Neural progenitor cell (in vitro differentiated cells): ENCODE measurements at regions not wholly inside any gene's neighbourhood (a gene's known extent, or its start where the extent isn't known, plus 50 kb on each side); places are given as distances from the start of the nearest gene placed in this dataset.

Experiments used
- DNase-seq: peaks from one replicate; pipeline ENCODE4 v3.0.0-alpha.2; 2016; ENCODE audit warnings: low spot score
- H2AFZ ChIP-seq: fragments of 200-600 bp; sonication (generic); replicated peaks from 2 replicates; pipeline ENCODE4 v1.6.1; 2016; ENCODE audit warnings: antibody characterized with exemption
- H3F3A ChIP-seq: fragments of 200-600 bp; sonication (generic); 2 replicates; pipeline ENCODE4 v1.6.1; 2016; ENCODE audit warnings: antibody characterized with exemption, low read depth
- H3K27ac ChIP-seq: fragments of 200-600 bp; sonication (generic); 2 replicates; pipeline ENCODE4 v1.5.1; 2016; ENCODE audit warnings: mild to moderate bottlenecking
- H3K27me3 ChIP-seq: fragments of 200-600 bp; sonication (generic); 2 replicates; pipeline ENCODE4 v1.6.1; 2016; ENCODE audit warnings: mild to moderate bottlenecking, moderate library complexity
- H3K36me3 ChIP-seq: fragments of 200-600 bp; sonication (generic); 2 replicates; pipeline ENCODE4 v1.5.1; 2016
- H3K4me1 ChIP-seq: fragments of 200-600 bp; sonication (generic); 2 replicates; pipeline ENCODE4 v1.6.1; 2016; ENCODE audit warnings: mixed run types
- H3K4me2 ChIP-seq: fragments of 200-600 bp; sonication (generic); 2 replicates; pipeline ENCODE4 v1.6.1; 2016
- H3K4me3 ChIP-seq: fragments of 200-600 bp; sonication (generic); 2 replicates; pipeline ENCODE4 v1.5.1; 2016
- H3K79me2 ChIP-seq: fragments of 200-600 bp; sonication (generic); 2 replicates; pipeline ENCODE4 v1.6.1; 2016; ENCODE audit warnings: low read depth
- H3K9ac ChIP-seq: fragments of 200-600 bp; sonication (generic); 2 replicates; pipeline ENCODE4 v1.6.1; 2016
- H3K9me3 ChIP-seq: fragments of 200-600 bp; sonication (generic); 2 replicates; pipeline ENCODE4 v1.5.1; 2016; ENCODE audit warnings: low read depth
- H4K20me1 ChIP-seq: fragments of 200-600 bp; sonication (generic); 2 replicates; pipeline ENCODE4 v1.6.1; 2016; ENCODE audit warnings: low read depth
- H3K27ac Mint-ChIP-seq: 3 replicates; pipeline ENCODE4 v1.8.0; 2021; ENCODE audit warnings: mixed read lengths
- H3K27me3 Mint-ChIP-seq: 2 replicates; pipeline ENCODE4 v1.8.0; 2022; ENCODE audit warnings: low read depth, mild to moderate bottlenecking, inconsistent platforms, moderate library complexity, mixed read lengths; ENCODE audit not compliant: insufficient read depth
- H3K36me3 Mint-ChIP-seq: 3 replicates; pipeline ENCODE4 v1.8.0; 2021; ENCODE audit warnings: mixed read lengths
- H3K4me1 Mint-ChIP-seq: 3 replicates; pipeline ENCODE4 v1.8.0; 2021; ENCODE audit warnings: mixed read lengths
- H3K4me3 Mint-ChIP-seq: 3 replicates; pipeline ENCODE4 v1.8.0; 2021; ENCODE audit warnings: mild to moderate bottlenecking, moderate library complexity, mixed read lengths
- H3K9me3 Mint-ChIP-seq: 3 replicates; pipeline ENCODE4 v1.8.0; 2020; ENCODE audit warnings: mixed read lengths
- EZH2 ChIP-seq: fragments of 200-600 bp; sonication (generic); IDR thresholded peaks from 2 replicates; pipeline ENCODE4 v1.6.1; 2017; ENCODE audit warnings: antibody characterized with exemption, mild to moderate bottlenecking, moderate library complexity
- EZH2phosphoT487 ChIP-seq: fragments of 200-600 bp; sonication (generic); IDR thresholded peaks from 2 replicates; pipeline ENCODE4 v1.6.1; 2017; ENCODE audit warnings: antibody characterized with exemption
- TF ChIP-seq, protein P1 (sequence below): fragments of 200-600 bp; sonication (generic); IDR thresholded peaks from 2 replicates; pipeline ENCODE4 v1.5.1; 2017; ENCODE audit warnings: antibody characterized with exemption, mild to moderate bottlenecking

DNA sequence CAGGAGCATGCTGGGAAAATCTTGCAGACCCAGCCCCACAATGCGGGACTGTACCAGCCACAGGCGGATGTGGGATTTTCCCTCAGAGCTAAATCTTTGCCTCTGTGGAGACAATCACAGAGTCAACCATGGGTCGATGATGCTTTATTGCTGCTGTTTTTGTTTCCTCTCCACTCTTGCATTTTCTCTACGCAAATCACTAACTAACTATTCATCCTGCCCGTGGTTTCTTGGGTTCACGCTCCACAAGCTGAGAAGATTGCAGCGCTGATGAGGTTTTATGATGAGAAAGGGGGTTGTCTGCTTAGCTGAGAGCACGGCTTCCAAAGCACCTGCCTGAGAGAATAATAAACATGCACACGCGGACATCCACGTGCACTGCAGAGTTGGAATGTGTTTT is 500.2 kb upstream of the ADAMTS16 start:
- H3K4me1 Mint-ChIP-seq = peaks cover 28% of the 10 kb centered on the region
- Histone ChIP-seq H3K36me3 (no peaks in the 10 kb centered on the region), H3K4me3 (no peak overlapping the region)

DNA sequence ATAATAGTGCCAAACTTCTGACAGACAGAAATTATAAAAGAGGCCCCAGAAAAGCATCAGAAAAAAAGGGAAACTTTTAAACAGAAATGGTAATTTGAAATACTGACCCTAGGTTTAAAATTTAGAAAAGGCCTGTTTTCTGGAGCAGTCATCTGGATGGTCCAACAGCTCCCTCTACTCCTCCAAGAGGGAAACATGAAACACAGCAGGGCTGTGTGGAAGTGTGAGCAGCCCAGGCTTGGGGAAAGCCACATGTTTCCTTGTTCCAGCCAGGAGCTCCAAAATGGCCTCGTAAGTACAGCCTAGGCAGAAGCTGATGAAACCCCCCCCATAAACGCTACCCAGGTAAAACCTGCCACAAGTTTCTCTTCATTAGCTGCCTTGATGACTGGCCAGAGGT is 499.3 kb upstream of the ADAMTS16 start:
- peaks cover 4% of the 10 kb centered on the region for H3K27me3 Mint-ChIP-seq
- no peak overlapping the region for H3K27ac Mint-ChIP-seq
- no peak overlapping the region for H2AFZ ChIP-seq
- no peak overlapping the region for H3K4me3 ChIP-seq
- TF ChIP-seq EZH2phosphoT487 (no peak), EZH2 (no peak)
- TF ChIP-seq, protein P1, sequence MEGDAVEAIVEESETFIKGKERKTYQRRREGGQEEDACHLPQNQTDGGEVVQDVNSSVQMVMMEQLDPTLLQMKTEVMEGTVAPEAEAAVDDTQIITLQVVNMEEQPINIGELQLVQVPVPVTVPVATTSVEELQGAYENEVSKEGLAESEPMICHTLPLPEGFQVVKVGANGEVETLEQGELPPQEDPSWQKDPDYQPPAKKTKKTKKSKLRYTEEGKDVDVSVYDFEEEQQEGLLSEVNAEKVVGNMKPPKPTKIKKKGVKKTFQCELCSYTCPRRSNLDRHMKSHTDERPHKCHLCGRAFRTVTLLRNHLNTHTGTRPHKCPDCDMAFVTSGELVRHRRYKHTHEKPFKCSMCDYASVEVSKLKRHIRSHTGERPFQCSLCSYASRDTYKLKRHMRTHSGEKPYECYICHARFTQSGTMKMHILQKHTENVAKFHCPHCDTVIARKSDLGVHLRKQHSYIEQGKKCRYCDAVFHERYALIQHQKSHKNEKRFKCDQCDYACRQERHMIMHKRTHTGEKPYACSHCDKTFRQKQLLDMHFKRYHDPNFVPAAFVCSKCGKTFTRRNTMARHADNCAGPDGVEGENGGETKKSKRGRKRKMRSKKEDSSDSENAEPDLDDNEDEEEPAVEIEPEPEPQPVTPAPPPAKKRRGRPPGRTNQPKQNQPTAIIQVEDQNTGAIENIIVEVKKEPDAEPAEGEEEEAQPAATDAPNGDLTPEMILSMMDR = peak; percentile 48
- no peak overlapping the region for H3K4me3 Mint-ChIP-seq
- no peak overlapping the region for H3K9ac ChIP-seq
- H3K4me1 Mint-ChIP-seq = peaks cover 26% of the 10 kb centered on the region
- peak; percentile 46 for DNase-seq
- H3K9me3 Mint-ChIP-seq = no peaks in the 10 kb centered on the region
- H3K9me3 ChIP-seq = no peaks in the 10 kb centered on the region
- no peaks in the 10 kb centered on the region for H3K79me2 ChIP-seq
- no peak overlapping the region for H3K4me2 ChIP-seq
- H4K20me1 ChIP-seq = no peaks in the 10 kb centered on the region
- H3K36me3 ChIP-seq = no peaks in the 10 kb centered on the region
- no peak overlapping the region for H3K27ac ChIP-seq
- H3K4me1 ChIP-seq = peaks cover 10% of the 10 kb centered on the region
- peaks cover 2% of the 10 kb centered on the region for H3F3A ChIP-seq
- no peaks in the 10 kb centered on the region for H3K36me3 Mint-ChIP-seq
- no peaks in the 10 kb centered on the region for H3K27me3 ChIP-seq

More for the DNA sequence above, 500.2 kb upstream of the ADAMTS16 start:
- no peak overlapping the region for H3K27ac Mint-ChIP-seq
- Histone ChIP-seq H3K4me2 (no peak overlapping the region), H3K27ac (no peak overlapping the region), H3K79me2 (no peaks in the 10 kb centered on the region), H3K9ac (no peak overlapping the region), H3K27me3 (no peaks in the 10 kb centered on the region), H3K4me1 (peaks cover 10% of the 10 kb centered on the region), H4K20me1 (no peaks in the 10 kb centered on the region), H2AFZ (peak overlapping the region; percentile 72), H3K9me3 (no peaks in the 10 kb centered on the region), H3F3A (peaks cover 2% of the 10 kb centered on the region)
- H3K27me3 Mint-ChIP-seq = peaks cover 4% of the 10 kb centered on the region
- no peak overlapping the region for H3K4me3 Mint-ChIP-seq
- DNase-seq = no peak
- TF ChIP-seq, protein P1 = no peak
- TF ChIP-seq EZH2 = no peak
- TF ChIP-seq EZH2phosphoT487 = no peak
- no peaks in the 10 kb centered on the region for H3K36me3 Mint-ChIP-seq
- no peaks in the 10 kb centered on the region for H3K9me3 Mint-ChIP-seq

DNA sequence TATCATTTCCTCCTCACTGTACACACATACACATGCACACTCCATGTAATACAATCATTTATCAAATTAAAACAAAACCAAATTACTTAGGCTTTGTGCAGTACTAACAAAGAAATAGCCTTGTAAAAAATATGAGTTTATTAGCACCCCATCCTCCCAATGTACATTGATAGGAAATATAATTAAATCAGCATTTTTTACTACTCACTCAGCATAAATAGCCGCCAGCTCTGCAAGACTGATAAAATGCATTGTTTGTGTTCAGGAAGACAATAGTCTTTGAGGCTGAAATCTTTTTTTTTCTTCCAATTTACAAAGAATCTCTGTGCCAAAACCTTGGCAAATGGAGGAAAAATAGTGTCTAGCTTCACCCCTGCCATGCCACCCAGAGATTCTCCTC is 497.6 kb upstream of the ADAMTS16 start:
- Histone ChIP-seq H4K20me1 (no peaks in the 10 kb centered on the region), H3K27ac (no peak overlapping the region), H3K4me2 (no peak overlapping the region), H2AFZ (no peak overlapping the region), H3K9me3 (no peaks in the 10 kb centered on the region), H3K4me1 (peaks cover 5% of the 10 kb centered on the region), H3K27me3 (no peaks in the 10 kb centered on the region), H3K4me3 (no peak overlapping the region), H3K79me2 (no peaks in the 10 kb centered on the region), H3F3A (peaks cover 2% of the 10 kb centered on the region), H3K9ac (no peak overlapping the region), H3K36me3 (no peaks in the 10 kb centered on the region)
- no peak overlapping the region for H3K4me3 Mint-ChIP-seq
- peaks cover 12% of the 10 kb centered on the region for H3K4me1 Mint-ChIP-seq
- H3K27me3 Mint-ChIP-seq = no peaks in the 10 kb centered on the region
- TF ChIP-seq, protein P1 = no peak
- TF ChIP-seq EZH2 (no peak), EZH2phosphoT487 (no peak)
- H3K36me3 Mint-ChIP-seq = no peaks in the 10 kb centered on the region
- no peak overlapping the region for H3K27ac Mint-ChIP-seq
- H3K9me3 Mint-ChIP-seq = no peaks in the 10 kb centered on the region
- DNase-seq = no peak
